ENCODE measurements at regions not wholly inside any gene's neighbourhood (a gene's known extent, or its start where the extent isn't known, plus 50 kb on each side); places are given as distances from the start of the nearest gene placed in this dataset.
"Not testable (repeated sequence)": the region's sequence is repeated elsewhere in the genome, so short reads cannot be mapped to it uniquely, and the experiment has no call there.

GRCh38 chr10:84005403-84005802, 133.9 kb upstream of the GHITM start:
- DNase-seq = no peak

- DNase-seq = no peak
These were observed 131.8 kb upstream of the GHITM start for GRCh38 chr10:84007482-84007881.

- DNase-seq = no peak
These were observed 130.4 kb upstream of the GHITM start for GRCh38 chr10:84008878-84009277.

- DNase-seq = no peak
These were observed 126.9 kb upstream of the GHITM start for GRCh38 chr10:84012431-84012830.

GRCh38 chr10:84012831-84013458, 126.4 kb upstream of the GHITM start:
- DNase-seq = no peak

GRCh38 chr10:84015877-84016595, 123.3 kb upstream of the GHITM start:
- no peak for DNase-seq

GRCh38 chr10:84018826-84019225, 120.5 kb upstream of the GHITM start:
- DNase-seq = no peak

- not testable (repeated sequence) for DNase-seq
These were observed 119.4 kb upstream of the GHITM start for GRCh38 chr10:84019854-84020458.

GRCh38 chr10:84026821-84027257, 112.5 kb upstream of the GHITM start:
- DNase-seq = no peak

- DNase-seq = no peak
These were observed 109.5 kb upstream of the GHITM start for GRCh38 chr10:84029840-84030239.

- no peak for DNase-seq
These were observed 101.3 kb upstream of the GHITM start for GRCh38 chr10:84038035-84038434.

- no peak for DNase-seq
These were observed 99.4 kb upstream of the GHITM start for GRCh38 chr10:84039957-84040356.

GRCh38 chr10:84047258-84048010, 91.9 kb upstream of the GHITM start:
- DNase-seq = no peak

GRCh38 chr10:84049645-84050011, 89.7 kb upstream of the GHITM start:
- DNase-seq = no peak

GRCh38 chr10:84053626-84054025, 85.7 kb upstream of the GHITM start:
- no peak for DNase-seq

- DNase-seq = peak; percentile 43
These were observed 84.6 kb upstream of the GHITM start for GRCh38 chr10:84054743-84055142.

- no peak for DNase-seq
These were observed 79.8 kb upstream of the GHITM start for GRCh38 chr10:84059526-84059925.

- DNase-seq = no peak
These were observed 75.9 kb upstream of the GHITM start for GRCh38 chr10:84063440-84063839.

- no peak for DNase-seq
These were observed 73.3 kb upstream of the GHITM start for GRCh38 chr10:84065804-84066601.

- DNase-seq = no peak
These were observed 64.8 kb upstream of the GHITM start for GRCh38 chr10:84074521-84074920.

GRCh38 chr10:84075226-84076046, 63.9 kb upstream of the GHITM start:
- DNase-seq = no peak

GRCh38 chr10:84076047-84076388, 63.3 kb upstream of the GHITM start:
- no peak for DNase-seq

Measured in NCI-H774 (cell line).